Nephron (organoid): ENCODE measurements at regions not wholly inside any gene's neighbourhood (a gene's known extent, or its start where the extent isn't known, plus 50 kb on each side); places are given as distances from the start of the nearest gene placed in this dataset.

ENCODE experiments used
- H3K27ac Mint-ChIP-seq, 3 experiments: 2 replicates each; pipeline ENCODE4 v1.8.0; 2020; ENCODE audit warnings: mixed read lengths in 3 of 3, mild to moderate bottlenecking in 2 of 3, moderate library complexity in 1 of 3
- H3K27me3 Mint-ChIP-seq: 2 replicates; pipeline ENCODE4 v1.8.0; 2021; ENCODE audit warnings: low read depth, mild to moderate bottlenecking, moderate library complexity, mixed read lengths
- H3K36me3 Mint-ChIP-seq: 2 replicates; pipeline ENCODE4 v1.8.0; 2020; ENCODE audit warnings: low read depth, mixed read lengths
- H3K4me1 Mint-ChIP-seq: 2 replicates; pipeline ENCODE4 v1.8.0; 2020; ENCODE audit warnings: mixed read lengths
- H3K4me3 Mint-ChIP-seq, 3 experiments: 2 replicates each; pipeline ENCODE4 v1.8.0; 2020; ENCODE audit warnings: mild to moderate bottlenecking in 3 of 3, mixed read lengths in 3 of 3, moderate library complexity in 2 of 3
- H3K9me3 Mint-ChIP-seq: 2 replicates; pipeline ENCODE4 v1.8.0; 2020; ENCODE audit warnings: mixed read lengths
- CTCF ChIP-seq, 3 experiments: fragments of 200-600 bp; sonication (generic); IDR thresholded peaks; one replicate each; pipeline ENCODE4 v1.5.0; 2021; ENCODE audit warnings: antibody characterized with exemption in 3 of 3; ENCODE audit not compliant: unreplicated experiment in 3 of 3

GRCh38 chrX:93422693-93423092 is 250.7 kb downstream of the NAP1L3 start:
- Mint-ChIP-seq H3K27me3 (no peaks in the 10 kb centered on the region), H3K9me3 (no peaks in the 10 kb centered on the region), H3K27ac (no peak overlapping the region), H3K4me1 (peaks cover 15% of the 10 kb centered on the region), H3K36me3 (no peaks in the 10 kb centered on the region), H3K4me3 (no peak overlapping the region)
- peak; percentile 59 to 77 (median 67) for TF ChIP-seq CTCF (IDR thresholded peaks at IDR 0.05; ENCODE audit: unreplicated experiment in 3 of 3)

GRCh38 chrX:93420525-93421082 is 252.8 kb downstream of the NAP1L3 start:
- H3K4me3 Mint-ChIP-seq: no peak overlapping the region
- H3K36me3 Mint-ChIP-seq: no peaks in the 10 kb centered on the region

GRCh38 chrX:93420090-93420489 is 253.3 kb downstream of the NAP1L3 start:
- H3K9me3 Mint-ChIP-seq: no peaks in the 10 kb centered on the region
- H3K27me3 Mint-ChIP-seq: no peaks in the 10 kb centered on the region
- peak overlapping the region; percentile 59 to 63 (median 60) for H3K27ac Mint-ChIP-seq
- H3K36me3 Mint-ChIP-seq: no peaks in the 10 kb centered on the region
- peaks cover 15% of the 10 kb centered on the region for H3K4me1 Mint-ChIP-seq
- no peak for TF ChIP-seq CTCF (IDR thresholded peaks at IDR 0.05; ENCODE audit: unreplicated experiment in 3 of 3)
- no peak overlapping the region for H3K4me3 Mint-ChIP-seq

More at GRCh38 chrX:93420525-93421082, 252.8 kb downstream of the NAP1L3 start:
- no peak for TF ChIP-seq CTCF (IDR thresholded peaks at IDR 0.05; ENCODE audit: unreplicated experiment in 3 of 3)
- Mint-ChIP-seq H3K27ac (peak overlapping the region; percentile 59 to 74 (median 60)), H3K4me1 (peaks cover 15% of the 10 kb centered on the region), H3K27me3 (no peaks in the 10 kb centered on the region), H3K9me3 (no peaks in the 10 kb centered on the region)

GRCh38 chrX:93419642-93420041 is 253.7 kb downstream of the NAP1L3 start:
- Mint-ChIP-seq H3K36me3 (no peaks in the 10 kb centered on the region), H3K27me3 (no peaks in the 10 kb centered on the region), H3K4me1 (peaks cover 15% of the 10 kb centered on the region), H3K27ac (peak overlapping the region; percentile 43 to 63 (median 60)), H3K9me3 (no peaks in the 10 kb centered on the region), H3K4me3 (no peak overlapping the region)
- TF ChIP-seq CTCF (IDR thresholded peaks at IDR 0.05; ENCODE audit: unreplicated experiment in 3 of 3): no peak

GRCh38 chrX:93404121-93404520 is 269.3 kb downstream of the NAP1L3 start:
- Mint-ChIP-seq H3K4me1 (no peaks in the 10 kb centered on the region), H3K27ac (no peak overlapping the region), H3K9me3 (peaks cover 12% of the 10 kb centered on the region), H3K4me3 (no peak overlapping the region), H3K36me3 (no peaks in the 10 kb centered on the region), H3K27me3 (no peaks in the 10 kb centered on the region)
- TF ChIP-seq CTCF (IDR thresholded peaks at IDR 0.05; ENCODE audit: unreplicated experiment in 3 of 3): no peak

- Mint-ChIP-seq H3K4me1 (peaks cover 5% of the 10 kb centered on the region), H3K27me3 (no peaks in the 10 kb centered on the region), H3K36me3 (no peaks in the 10 kb centered on the region), H3K4me3 (no peak overlapping the region), H3K27ac (no peak overlapping the region), H3K9me3 (peaks cover 3% of the 10 kb centered on the region)
- TF ChIP-seq CTCF (IDR thresholded peaks at IDR 0.05; ENCODE audit: unreplicated experiment in 3 of 3): no peak
These were observed 318.7 kb downstream of the NAP1L3 start for GRCh38 chrX:93354651-93355050.
